H1 (cell line): ENCODE measurements at regions not wholly inside any gene's neighbourhood (a gene's known extent, or its start where the extent isn't known, plus 50 kb on each side); places are given as distances from the start of the nearest gene placed in this dataset.

Experiments used
- MAFK ChIP-seq: IDR thresholded peaks from 2 replicates; pipeline ENCODE4 v1.6.1; 2012; ENCODE audit warnings: low read depth, mild to moderate bottlenecking, improper control_type of control experiment, low read length
- SIN3A ChIP-seq, 2 experiments: IDR thresholded peaks in 1 of 2; conservative IDR thresholded peaks in 1 of 2; 2 replicates each; pipeline ENCODE4 v1.6.1; 2011 to 2012; ENCODE audit warnings: low read length in 2 of 2, improper control_type of control experiment in 1 of 2, low read depth in 1 of 2, mild to moderate bottlenecking in 1 of 2

DNA sequence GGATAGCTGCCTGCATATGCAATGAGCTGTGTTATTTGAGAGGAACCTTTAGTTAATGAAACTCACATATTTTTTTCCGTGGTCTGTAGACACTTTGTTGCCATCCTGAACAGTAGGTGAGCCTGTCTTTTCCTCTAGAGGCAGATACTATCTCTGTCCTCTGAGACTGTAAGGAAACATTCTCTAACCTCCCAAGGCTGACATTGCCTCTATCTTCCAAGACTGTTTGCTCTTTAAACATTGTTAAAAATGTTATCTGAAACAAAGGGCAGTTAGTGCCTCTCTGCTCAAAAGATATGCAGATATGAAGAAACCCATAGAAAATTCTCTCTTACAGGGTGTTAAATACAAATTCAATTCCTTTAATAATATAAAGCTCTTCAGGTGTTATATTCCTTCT, 963.8 kb upstream of the CNTN5 start (continued):
- no peak for TF ChIP-seq MAFK
- TF ChIP-seq SIN3A (conservative IDR thresholded peaks at IDR 0.05 in 1 of 2, IDR thresholded peaks at IDR 0.05 in 1 of 2; ENCODE audit: low read depth in 1 of 2, low read length in 2 of 2) = no peak
